B cell (primary cell): ENCODE measurements at regions not wholly inside any gene's neighbourhood (a gene's known extent, or its start where the extent isn't known, plus 50 kb on each side); places are given as distances from the start of the nearest gene placed in this dataset.

Source experiments
- ATAC-seq: fragments of 200-7000 bp; cut with Tn5 transposase; one replicate; pipeline ENCODE4 v1.10.0; 2021; ENCODE audit warnings: low read depth, mild to moderate bottlenecking, moderate number of reproducible peaks, moderate library complexity
- CTCF ChIA-PET: fragments of 350-600 bp; sonication (Branson Sonifier 250); formaldehyde crosslinking; loops from one replicate; lab custom pipeline; 2021; ENCODE audit warnings: antibody characterized with exemption, inconsistent platforms; lab: Charles Lee
- POLR2A ChIA-PET: fragments of 350-600 bp; sonication (Branson Sonifier 250); formaldehyde crosslinking; loops from one replicate; lab custom pipeline; 2021; ENCODE audit warnings: antibody characterized with exemption; lab: Charles Lee
- DNase-seq: peaks from one replicate; pipeline ENCODE4 v3.0.0; 2013
- H2AFZ ChIP-seq: 2 replicates; pipeline ENCODE4 v1.6.1; 2012; ENCODE audit warnings: mild to moderate bottlenecking, low read depth, low read length; ENCODE audit not compliant: insufficient read depth, poor library complexity, severe bottlenecking
- H3K27ac ChIP-seq, 2 donors: 1 replicate in 1 of 2; 2 replicates in 1 of 2; pipeline ENCODE4 v1.5.1; 2012 to 2013; ENCODE audit warnings: low read length in 2 of 2, mild to moderate bottlenecking in 2 of 2, moderate library complexity in 1 of 2
- H3K27me3 ChIP-seq, 4 experiments: fragments of 200-600 bp in 1 of 4; sonication (generic) in 1 of 4; replicated peaks in 1 of 4; 1 replicate in 2 of 4; 2 replicates in 2 of 4; pipeline versions ENCODE4 v1.6.1 to v1.7.0; 2013 to 2016; ENCODE audit warnings: low read length in 3 of 4, mild to moderate bottlenecking in 2 of 4, mixed read lengths in 1 of 4, moderate library complexity in 1 of 4; ENCODE audit not compliant: insufficient read depth in 4 of 4, control insufficient read depth in 3 of 4; ENCODE audit errors: control extremely low read depth in 1 of 4
- H3K36me3 ChIP-seq, 2 experiments: replicated peaks in 1 of 2; 1 replicate in 1 of 2; 2 replicates in 1 of 2; pipeline versions ENCODE4 v1.6.1 to v1.7.1; 2013; ENCODE audit warnings: low read length in 1 of 2; ENCODE audit not compliant: insufficient read depth in 2 of 2, control insufficient read depth in 1 of 2; ENCODE audit errors: control extremely low read depth in 1 of 2, extremely low read depth in 1 of 2
- H3K4me1 ChIP-seq, 2 donors: fragments of 200-600 bp in 1 of 2; sonication (generic) in 1 of 2; 1 replicate in 1 of 2; 2 replicates in 1 of 2; pipeline versions ENCODE4 v1.5.1 to v1.6.1; 2013 to 2017; ENCODE audit warnings: low read length in 2 of 2; ENCODE audit not compliant: control insufficient read depth in 2 of 2, insufficient read depth in 2 of 2
- H3K4me2 ChIP-seq: replicated peaks from 2 replicates; pipeline ENCODE3; 2012; ENCODE audit warnings: mild to moderate bottlenecking, low read depth, low read length; ENCODE audit not compliant: poor library complexity, severe bottlenecking
- H3K4me3 ChIP-seq, 5 experiments: fragments of 200-600 bp in 1 of 5; sonication (generic) in 1 of 5; 1 replicate in 3 of 5; 2 replicates in 2 of 5; pipeline versions ENCODE4 v1.5.1 to v1.7.0; 2011 to 2016; ENCODE audit warnings: low read length in 4 of 5, mild to moderate bottlenecking in 4 of 5, low read depth in 2 of 5, control low read depth in 1 of 5, moderate library complexity in 1 of 5; ENCODE audit not compliant: insufficient read depth in 1 of 5; ENCODE audit errors: control extremely low read depth in 1 of 5, extremely low read depth in 1 of 5
- H3K79me2 ChIP-seq: fragments of 200-600 bp; sonication (generic); one replicate; pipeline ENCODE4 v1.6.0; 2016; ENCODE audit warnings: low read length; ENCODE audit not compliant: control insufficient read depth, insufficient read depth
- H3K9ac ChIP-seq: fragments of 200-600 bp; sonication (generic); 2 replicates; pipeline ENCODE4 v1.6.1; 2017; ENCODE audit warnings: mild to moderate bottlenecking, low read length, moderate library complexity
- H3K9me3 ChIP-seq, 3 donors: one replicate each; pipeline versions ENCODE4 v1.6.1 to v1.7.1; 2013; ENCODE audit warnings: low read length in 2 of 3; ENCODE audit not compliant: control insufficient read depth in 2 of 3, insufficient read depth in 1 of 3; ENCODE audit errors: control extremely low read depth in 1 of 3
- H4K20me1 ChIP-seq: 2 replicates; pipeline ENCODE4 v1.6.0; 2012; ENCODE audit warnings: mild to moderate bottlenecking, low read length; ENCODE audit not compliant: insufficient read depth, control insufficient read depth, poor library complexity, severe bottlenecking
- H3K27ac Mint-ChIP-seq: one replicate; pipeline ENCODE4 v1.8.0; 2021; ENCODE audit warnings: mixed read lengths
- H3K27me3 Mint-ChIP-seq: one replicate; pipeline ENCODE4 v1.8.0; 2021; ENCODE audit warnings: mixed read lengths
- H3K4me1 Mint-ChIP-seq: one replicate; pipeline ENCODE4 v1.8.0; 2021; ENCODE audit warnings: mixed read lengths
- H3K4me3 Mint-ChIP-seq: one replicate; pipeline ENCODE4 v1.8.0; 2021; ENCODE audit warnings: mixed read lengths
- H3K9me3 Mint-ChIP-seq: one replicate; pipeline ENCODE4 v1.8.0; 2022; ENCODE audit warnings: mixed read lengths; ENCODE audit not compliant: insufficient read depth
- CTCF ChIP-seq: fragments of 200-600 bp; IDR thresholded peaks from one replicate; pipeline ENCODE4 v1.8.0; 2022; ENCODE audit warnings: antibody characterized with exemption, mild to moderate bottlenecking
- EZH2 ChIP-seq: IDR thresholded peaks from 2 replicates; pipeline ENCODE4 v1.6.1; 2012; ENCODE audit warnings: borderline replicate concordance, low read depth, mild to moderate bottlenecking, moderate library complexity, low read length; ENCODE audit not compliant: insufficient read depth, poor library complexity, severe bottlenecking
- WGBS: methylation state at CpG from one replicate; pipeline ENCODE4 v1.1.5; 2013; ENCODE audit warnings: missing lambda C conversion rate; ENCODE audit not compliant: insufficient coverage; 5-methylcytosine and 5-hydroxymethylcytosine counted together
- intact Hi-C: fragments of 100-400 bp; cut with micrococcal nuclease; formaldehyde crosslinking; loops from one replicate; pipeline ENCODE4 v1.10.0; 2022

- intact Hi-C loops, result no loop called here
- Mint-ChIP-seq H3K9me3 (peaks cover 7% of the 10 kb centered on the region), H3K4me1 (no peaks in the 10 kb centered on the region), H3K4me3 (no peak overlapping the region), H3K27ac (no peak overlapping the region), H3K27me3 (no peaks in the 10 kb centered on the region)
- Histone ChIP-seq H3K9me3 (peaks cover 0 to 12% (median 0%) of the 10 kb centered on the region in 3 donors), H3K4me3 (no peak overlapping the region), H3K27ac (no peak overlapping the region), H3K36me3 (no peaks in the 10 kb centered on the region), H4K20me1 (no peaks in the 10 kb centered on the region), H3K4me2 (no peak overlapping the region), H3K27me3 (no peaks in the 10 kb centered on the region), H3K79me2 (no peaks in the 10 kb centered on the region), H3K9ac (no peak overlapping the region), H2AFZ (no peak overlapping the region), H3K4me1 (no peaks in the 10 kb centered on the region)
- DNase-seq (no peak), ATAC-seq (no peak)
- TF ChIP-seq CTCF, result no peak
- TF ChIP-seq EZH2, result no peak
- POLR2A ChIA-PET, result no interaction called here
- 76% methylated on average over 3 of the region's 4 CpGs for WGBS
- CTCF ChIA-PET, result no interaction called here
These were observed 249.6 kb downstream of the TSHZ3 start for GRCh38 chr19:31099515-31100205.

GRCh38 chr19:31098836-31099235, 250.4 kb downstream of the TSHZ3 start:
- no peaks in the 10 kb centered on the region for H3K27me3 Mint-ChIP-seq
- Histone ChIP-seq H3K9ac (no peak overlapping the region), H3K36me3 (no peaks in the 10 kb centered on the region), H3K4me2 (no peak overlapping the region), H2AFZ (no peak overlapping the region), H3K79me2 (no peaks in the 10 kb centered on the region), H3K4me1 (no peaks in the 10 kb centered on the region), H3K9me3 (peaks cover 0 to 12% (median 0%) of the 10 kb centered on the region in 3 donors), H4K20me1 (no peaks in the 10 kb centered on the region), H3K27me3 (no peaks in the 10 kb centered on the region), H3K27ac (no peak overlapping the region), H3K4me3 (no peak overlapping the region)
- TF ChIP-seq CTCF, result no peak
- no peak for TF ChIP-seq EZH2
- H3K4me1 Mint-ChIP-seq, result no peaks in the 10 kb centered on the region
- peaks cover 5% of the 10 kb centered on the region for H3K9me3 Mint-ChIP-seq
- ChIA-PET POLR2A (no interaction called here), CTCF (no interaction called here)
- H3K27ac Mint-ChIP-seq, result no peak overlapping the region
- ATAC-seq (no peak), DNase-seq (no peak)
- intact Hi-C loops, result no loop called here
- WGBS, result 73% methylated on average over 2 of the region's 2 CpGs
- no peak overlapping the region for H3K4me3 Mint-ChIP-seq
